ENCODE measurements at regions not wholly inside any gene's neighbourhood (a gene's known extent, or its start where the extent isn't known, plus 50 kb on each side); places are given as distances from the start of the nearest gene placed in this dataset.
A peak's percentile ranks its signal among the peaks of the same experiment; 100 is the strongest.

DNA sequence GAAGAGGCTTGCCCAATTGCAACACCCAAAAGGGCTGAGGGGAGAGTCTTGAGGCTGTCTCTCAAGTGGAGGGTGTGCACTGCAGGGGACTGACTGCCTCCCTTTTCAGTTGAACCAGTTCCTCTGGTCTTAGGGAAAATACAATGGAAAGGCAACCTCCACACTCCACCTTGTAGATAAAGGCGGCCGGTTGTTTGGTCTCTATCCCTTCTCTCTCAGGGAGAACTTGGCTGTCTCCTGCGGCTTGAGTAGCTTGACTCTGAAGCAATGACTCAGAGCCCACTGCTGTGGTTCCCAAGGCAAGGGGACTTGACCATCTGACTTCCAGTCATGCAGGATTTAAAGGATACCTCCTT, 143.2 kb upstream of the UMPS start:
- TF ChIP-seq, protein P1, sequence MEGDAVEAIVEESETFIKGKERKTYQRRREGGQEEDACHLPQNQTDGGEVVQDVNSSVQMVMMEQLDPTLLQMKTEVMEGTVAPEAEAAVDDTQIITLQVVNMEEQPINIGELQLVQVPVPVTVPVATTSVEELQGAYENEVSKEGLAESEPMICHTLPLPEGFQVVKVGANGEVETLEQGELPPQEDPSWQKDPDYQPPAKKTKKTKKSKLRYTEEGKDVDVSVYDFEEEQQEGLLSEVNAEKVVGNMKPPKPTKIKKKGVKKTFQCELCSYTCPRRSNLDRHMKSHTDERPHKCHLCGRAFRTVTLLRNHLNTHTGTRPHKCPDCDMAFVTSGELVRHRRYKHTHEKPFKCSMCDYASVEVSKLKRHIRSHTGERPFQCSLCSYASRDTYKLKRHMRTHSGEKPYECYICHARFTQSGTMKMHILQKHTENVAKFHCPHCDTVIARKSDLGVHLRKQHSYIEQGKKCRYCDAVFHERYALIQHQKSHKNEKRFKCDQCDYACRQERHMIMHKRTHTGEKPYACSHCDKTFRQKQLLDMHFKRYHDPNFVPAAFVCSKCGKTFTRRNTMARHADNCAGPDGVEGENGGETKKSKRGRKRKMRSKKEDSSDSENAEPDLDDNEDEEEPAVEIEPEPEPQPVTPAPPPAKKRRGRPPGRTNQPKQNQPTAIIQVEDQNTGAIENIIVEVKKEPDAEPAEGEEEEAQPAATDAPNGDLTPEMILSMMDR (IDR thresholded peaks at IDR 0.05; ENCODE audit: low read depth, low read length) = no peak
- DNase-seq (ENCODE audit: low read depth in 2 of 2) = peak in 1 of 2 donors; percentile 4
- H3K4me3 ChIP-seq (replicated peaks in 1 of 2; ENCODE audit: low read depth in 2 of 2, low read length in 2 of 2) = no peak overlapping the region

DNA sequence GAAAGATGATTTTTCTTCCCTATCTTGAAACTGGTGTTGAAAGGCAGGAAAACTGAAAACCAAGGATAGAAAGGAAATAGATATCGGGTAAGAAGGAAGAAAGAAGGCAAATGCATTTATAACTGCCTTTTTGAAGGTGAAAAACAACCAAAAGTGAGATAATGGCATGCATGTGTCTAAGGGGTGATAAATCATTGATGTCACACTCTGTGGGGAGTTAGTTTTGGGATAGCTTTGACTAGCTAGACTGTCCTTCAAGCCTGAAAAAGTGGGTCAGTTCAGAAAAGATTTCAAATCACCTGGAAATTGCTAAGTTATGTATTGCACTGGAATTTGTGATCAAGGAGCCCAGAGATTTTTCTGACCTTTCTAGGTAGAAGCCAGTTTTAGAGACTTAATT, 142.2 kb upstream of the UMPS start:
- H3K4me3 ChIP-seq (replicated peaks in 1 of 2; ENCODE audit: low read depth in 2 of 2, low read length in 2 of 2) = no peak overlapping the region
- no peak for DNase-seq (ENCODE audit: low read depth in 2 of 2)
- TF ChIP-seq, protein P1 (IDR thresholded peaks at IDR 0.05; ENCODE audit: low read depth, low read length) = no peak

DNA sequence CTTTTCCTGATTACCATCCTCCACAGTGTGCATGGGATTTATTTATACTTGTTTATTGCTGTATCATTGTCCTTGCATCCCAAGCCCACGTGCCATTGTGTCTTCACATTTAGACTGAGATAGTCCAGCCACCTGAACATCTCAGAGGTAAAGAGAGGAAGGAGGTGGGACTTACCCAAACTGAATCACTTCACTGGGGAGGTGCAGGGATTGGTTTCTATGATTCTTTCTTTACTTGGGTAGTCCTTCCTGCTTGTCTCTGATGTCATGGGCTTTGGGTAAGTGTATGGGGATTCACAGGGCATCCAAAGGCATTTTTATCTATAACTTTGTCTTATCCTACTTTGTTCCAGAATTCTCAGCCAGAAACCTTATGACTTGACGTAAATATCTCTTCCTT, 141.5 kb upstream of the UMPS start:
- TF ChIP-seq, protein P1 (IDR thresholded peaks at IDR 0.05; ENCODE audit: low read depth, low read length) = no peak
- no peak for DNase-seq (ENCODE audit: low read depth in 2 of 2)
- no peak overlapping the region for H3K4me3 ChIP-seq (replicated peaks in 1 of 2; ENCODE audit: low read depth in 2 of 2, low read length in 2 of 2)

DNA sequence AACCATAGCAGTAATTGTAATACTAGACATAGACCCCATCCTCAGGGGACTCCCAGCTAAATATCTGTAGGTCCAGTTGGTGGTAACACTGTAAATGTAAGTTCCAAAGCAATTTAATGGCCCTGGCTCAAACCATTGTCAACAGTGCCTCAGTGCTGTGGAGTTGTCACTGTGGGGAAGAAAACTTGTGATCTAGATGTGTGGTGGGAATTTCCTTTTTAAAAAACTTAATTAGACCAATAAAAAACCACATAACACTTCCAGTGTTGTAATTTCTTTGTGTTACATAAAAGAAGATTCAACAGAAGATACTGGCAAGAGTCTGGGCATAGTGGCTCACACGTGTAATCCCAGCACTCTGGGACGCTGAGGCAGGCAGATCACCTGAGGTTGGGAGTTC, 138.6 kb upstream of the UMPS start:
- DNase-seq (ENCODE audit: low read depth in 2 of 2) = no peak
- TF ChIP-seq, protein P1 (IDR thresholded peaks at IDR 0.05; ENCODE audit: low read depth, low read length) = no peak
- no peak overlapping the region for H3K4me3 ChIP-seq (replicated peaks in 1 of 2; ENCODE audit: low read depth in 2 of 2, low read length in 2 of 2)

DNA sequence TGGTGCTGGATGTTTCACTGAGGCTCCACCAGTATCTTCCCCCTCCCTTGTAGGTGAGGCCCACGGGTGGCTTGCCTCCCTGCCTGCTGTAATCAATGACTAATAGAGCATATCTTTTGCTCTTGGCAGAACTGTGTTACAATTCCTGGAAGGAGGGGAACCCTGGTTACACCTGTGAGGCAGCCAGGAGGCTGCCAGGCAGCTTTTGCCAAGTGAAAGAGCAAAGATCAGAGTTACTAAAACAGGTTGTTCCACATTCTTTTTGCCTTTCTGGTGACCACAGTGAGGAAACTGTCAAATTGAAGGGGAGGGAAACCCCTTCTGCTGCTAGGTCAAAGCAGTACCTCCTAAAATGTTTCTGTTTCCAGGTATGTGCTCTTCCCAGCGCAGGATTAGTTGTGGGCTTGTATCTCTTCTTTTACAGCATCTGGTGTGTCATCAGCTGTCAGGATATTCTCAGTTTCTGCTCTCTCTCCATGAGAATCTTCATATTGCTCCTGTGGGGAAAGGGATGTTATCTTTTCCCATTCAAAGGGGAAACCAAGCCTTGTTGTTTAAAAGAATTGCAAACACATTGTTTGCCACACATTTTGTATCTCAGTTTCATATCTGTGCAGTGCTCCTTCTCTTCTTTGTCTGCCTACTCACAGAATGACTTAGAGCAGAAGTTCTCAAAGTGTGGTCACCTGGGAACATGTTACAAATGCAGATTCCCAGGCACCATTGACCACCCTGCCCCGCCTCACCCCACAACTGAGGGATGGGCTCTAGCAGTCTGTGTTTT, 137.4 kb upstream of the UMPS start:
- no peak overlapping the region for H3K4me3 ChIP-seq (replicated peaks in 1 of 2; ENCODE audit: low read depth in 2 of 2, low read length in 2 of 2)
- TF ChIP-seq, protein P1 (IDR thresholded peaks at IDR 0.05; ENCODE audit: low read depth, low read length) = no peak
- DNase-seq (ENCODE audit: low read depth in 2 of 2) = no peak

DNA sequence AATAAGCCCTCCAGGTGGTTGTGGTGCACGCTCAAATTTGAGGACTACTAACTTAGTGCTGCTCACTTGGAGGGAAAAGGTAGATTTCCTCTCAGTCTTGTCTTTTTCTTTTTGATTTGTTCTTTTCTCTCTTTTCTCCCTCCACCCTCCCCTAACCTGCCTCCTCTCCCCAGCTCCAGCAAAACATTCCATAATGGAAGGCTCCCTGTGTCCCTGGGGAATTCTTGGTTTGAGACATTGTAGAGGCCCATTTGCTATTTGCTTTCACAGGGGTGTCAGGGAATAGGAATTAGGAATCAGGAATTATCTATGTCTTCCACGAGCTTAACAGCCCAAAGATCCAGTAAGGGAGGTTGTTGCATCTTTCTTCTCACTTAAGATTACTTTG, 136.8 kb upstream of the UMPS start:
- TF ChIP-seq, protein P1 (IDR thresholded peaks at IDR 0.05; ENCODE audit: low read depth, low read length) = no peak
- no peak for DNase-seq (ENCODE audit: low read depth in 2 of 2)
- H3K4me3 ChIP-seq (replicated peaks in 1 of 2; ENCODE audit: low read depth in 2 of 2, low read length in 2 of 2) = no peak overlapping the region

DNA sequence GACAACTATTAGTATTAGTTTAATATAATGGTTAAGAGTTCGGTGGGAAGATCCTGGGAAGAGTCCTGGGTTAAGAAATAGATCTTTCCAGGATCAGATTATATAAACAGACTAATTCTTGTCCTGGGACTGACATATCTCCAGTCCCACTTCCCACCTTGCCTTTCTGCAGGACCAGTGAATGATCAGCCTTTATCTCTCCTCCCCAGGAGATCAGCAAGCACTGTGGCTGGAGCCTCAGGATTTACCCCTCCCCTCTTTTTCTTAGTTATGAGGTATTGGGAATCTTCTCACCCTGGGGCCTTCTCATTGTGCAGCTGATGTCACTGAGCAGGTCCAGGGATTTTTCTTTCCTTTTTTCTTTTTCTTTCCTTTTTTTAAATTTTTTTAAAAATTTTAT, 135.7 kb upstream of the UMPS start:
- no peak for DNase-seq (ENCODE audit: low read depth in 2 of 2)
- H3K4me3 ChIP-seq (replicated peaks in 1 of 2; ENCODE audit: low read depth in 2 of 2, low read length in 2 of 2) = no peak overlapping the region
- TF ChIP-seq, protein P1 (IDR thresholded peaks at IDR 0.05; ENCODE audit: low read depth, low read length) = no peak
